NCI-H1930 (cell line): ENCODE measurements at regions not wholly inside any gene's neighbourhood (a gene's known extent, or its start where the extent isn't known, plus 50 kb on each side); places are given as distances from the start of the nearest gene placed in this dataset.
"Not testable (repeated sequence)": the region's sequence is repeated elsewhere in the genome, so short reads cannot be mapped to it uniquely, and the experiment has no call there.

ENCODE experiments used
- DNase-seq, 2 experiments: peaks; one replicate each; lab custom pipeline; 2025; lab: John Stamatoyannopoulos, UW

- DNase-seq, result no peak
Observed at GRCh38 chrX:121649417-121649816, 602.0 kb downstream of the GLUD2 start.

DNA sequence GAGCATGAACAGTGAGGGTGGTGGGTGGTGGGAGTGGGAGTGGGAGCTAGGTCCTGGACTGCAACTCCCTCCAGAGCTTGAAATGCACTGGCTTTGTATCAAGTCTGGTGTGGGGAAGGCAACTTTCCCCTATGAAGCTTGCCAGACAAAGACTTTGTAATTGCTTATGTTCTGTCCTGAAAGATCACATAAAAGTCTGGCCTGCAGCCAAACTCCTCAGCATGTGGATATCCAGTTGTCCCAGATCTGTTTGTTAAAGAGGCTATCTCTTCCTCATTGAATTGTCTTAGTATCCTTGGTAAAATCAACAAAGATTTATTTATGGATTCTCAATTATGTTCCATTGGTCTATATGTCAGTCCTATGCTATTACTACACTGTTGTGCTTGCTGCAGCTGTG lies 607.9 kb downstream of the GLUD2 start:
- no peak for DNase-seq

DNA sequence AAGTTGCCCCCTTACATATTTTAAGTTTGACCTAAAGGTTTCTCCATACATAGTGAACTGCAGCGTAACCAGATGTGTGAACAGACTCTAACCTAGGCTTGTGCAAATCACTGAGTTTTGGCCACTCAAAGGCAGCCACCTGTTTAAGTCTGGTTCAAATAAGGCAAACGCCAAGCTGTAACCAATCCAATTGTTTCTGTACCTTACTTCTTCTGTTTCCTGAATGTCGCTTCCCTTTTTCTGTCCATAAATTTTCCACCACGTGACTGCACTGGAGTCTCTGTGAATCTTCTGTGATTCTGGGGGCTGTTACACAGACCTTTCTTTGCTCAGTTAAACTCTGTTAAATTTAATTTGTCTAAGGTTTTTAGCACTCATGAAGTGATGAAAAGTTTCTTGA lies 618.8 kb downstream of the GLUD2 start:
- no peak for DNase-seq

- no peak for DNase-seq
Observed at GRCh38 chrX:121671649-121672048, 624.2 kb downstream of the GLUD2 start.

GRCh38 chrX:121709236-121709635 lies 661.8 kb downstream of the GLUD2 start:
- not testable (repeated sequence) for DNase-seq

- DNase-seq, result no peak
Observed at GRCh38 chrX:121733514-121733913, 686.1 kb downstream of the GLUD2 start.

GRCh38 chrX:121746105-121746504 lies 698.7 kb downstream of the GLUD2 start:
- DNase-seq, result no peak

GRCh38 chrX:121753602-121754001 lies 706.2 kb downstream of the GLUD2 start:
- not testable (repeated sequence) for DNase-seq

DNA sequence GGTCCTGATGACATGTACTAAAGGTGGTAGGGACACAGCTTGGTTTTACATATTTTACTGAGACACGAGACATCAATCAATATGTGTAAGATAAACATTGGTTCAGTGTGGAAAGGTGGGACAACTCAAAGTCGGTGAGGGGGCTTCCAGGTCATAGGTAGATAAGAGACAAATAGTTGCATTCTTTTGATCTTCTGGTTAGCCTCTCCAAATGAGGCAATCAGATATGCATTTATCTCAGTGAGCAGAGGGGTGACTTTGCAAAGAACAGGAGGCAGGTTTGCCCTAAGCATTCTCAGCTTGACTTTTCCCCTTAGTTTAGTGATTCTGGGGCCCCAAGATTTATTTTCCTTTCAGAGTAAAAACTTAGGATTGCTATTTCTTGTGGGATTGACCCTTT lies 706.9 kb downstream of the GLUD2 start:
- DNase-seq, result no peak

DNA sequence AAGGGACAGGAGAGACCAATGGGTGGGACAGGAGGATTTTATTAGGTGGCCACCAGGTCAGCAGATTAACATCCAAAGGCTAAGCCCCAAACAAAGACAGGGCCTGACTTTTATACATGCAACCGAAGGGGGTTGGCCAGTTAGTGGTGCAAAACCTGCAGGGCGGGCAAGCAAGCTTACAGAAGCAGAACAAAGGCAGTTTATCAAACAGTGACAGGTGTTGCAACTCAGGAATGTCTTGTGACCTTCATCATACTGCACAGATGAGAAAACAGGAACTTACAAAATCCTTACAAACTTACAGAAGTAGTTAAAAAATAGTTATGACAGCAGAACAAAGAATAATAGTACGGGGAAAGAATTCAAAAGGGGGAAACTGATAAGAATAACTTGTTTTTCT lies 708.1 kb downstream of the GLUD2 start:
- no peak for DNase-seq

DNA sequence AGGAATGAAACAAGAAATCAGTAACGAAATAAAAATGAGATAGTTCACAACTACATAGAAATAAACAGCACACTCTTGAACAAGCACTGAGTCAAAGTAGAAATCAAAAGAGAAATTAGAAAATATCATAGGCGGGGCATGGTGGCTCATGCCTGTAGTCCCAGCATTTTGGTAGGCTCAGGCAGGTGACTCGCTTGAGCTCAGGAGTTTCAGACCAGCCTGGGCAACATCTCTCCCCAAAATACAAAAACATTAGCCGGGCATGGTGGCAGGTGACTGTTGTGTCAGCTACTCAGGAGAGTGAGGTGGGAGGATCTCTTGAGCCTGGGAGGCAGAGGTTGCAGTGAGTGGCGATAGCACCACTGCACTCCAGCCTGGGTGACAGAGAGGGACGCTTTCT lies 714.4 kb downstream of the GLUD2 start:
- DNase-seq, result no peak

DNA sequence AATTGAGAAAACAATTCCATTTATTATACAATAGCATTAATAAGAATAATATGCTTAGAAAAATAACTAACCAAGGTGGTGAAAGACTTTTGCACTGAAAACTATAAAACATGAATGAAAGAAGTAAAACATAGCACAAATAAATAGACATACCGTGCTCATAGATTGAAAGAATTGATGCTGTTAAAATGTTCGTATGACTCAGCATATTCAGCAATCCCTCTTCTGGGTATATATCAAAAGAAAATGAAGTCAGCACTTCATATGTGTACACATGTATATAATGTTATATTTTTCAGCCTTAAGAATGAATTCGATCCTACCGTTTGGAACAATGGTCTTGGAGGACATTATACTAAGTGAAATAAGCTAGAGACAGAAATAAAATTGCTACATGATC lies 716.3 kb downstream of the GLUD2 start:
- no peak for DNase-seq

DNA sequence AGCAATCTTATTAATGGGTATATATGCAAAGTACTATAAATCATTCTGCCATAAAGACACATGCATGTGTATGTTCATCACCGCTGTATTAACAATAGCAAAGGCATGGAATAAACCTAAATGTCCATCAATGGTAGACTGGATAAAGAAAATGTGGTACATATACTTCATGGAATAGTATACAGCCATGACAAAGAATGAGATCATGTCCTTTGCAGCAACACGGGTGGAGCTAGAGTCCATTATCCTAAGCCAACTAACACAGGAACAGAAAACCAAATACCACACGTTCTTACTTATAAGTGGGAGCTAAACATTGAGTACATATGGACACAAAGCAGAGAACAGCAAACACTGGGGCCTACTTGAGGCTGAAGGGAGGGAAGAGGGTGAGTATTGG lies 720.8 kb downstream of the GLUD2 start:
- not testable (repeated sequence) for DNase-seq

GRCh38 chrX:121781991-121782390 lies 734.6 kb downstream of the GLUD2 start:
- no peak for DNase-seq

DNA sequence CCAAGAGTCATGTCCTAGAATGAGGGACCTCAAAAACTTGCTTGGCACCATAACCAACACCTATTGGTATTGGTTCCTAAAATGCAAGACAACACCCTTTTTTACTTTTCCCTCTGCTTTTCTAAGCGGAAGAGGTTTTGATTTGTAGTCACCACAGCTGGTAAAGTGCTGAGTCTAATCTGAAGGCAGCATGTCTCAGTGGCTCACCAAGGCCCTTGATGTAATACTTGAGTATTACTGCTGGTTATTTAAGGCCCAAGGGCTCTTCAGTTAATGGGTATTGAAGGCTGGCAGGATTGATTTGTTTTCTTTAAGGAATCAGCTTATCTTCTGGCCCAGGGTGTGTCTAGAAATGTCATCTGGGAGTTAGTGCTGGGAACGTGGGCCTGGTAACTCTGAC lies 735.1 kb downstream of the GLUD2 start:
- no peak for DNase-seq

- no peak for DNase-seq
Observed at GRCh38 chrX:121782976-121783375, 735.6 kb downstream of the GLUD2 start.

- DNase-seq, result no peak
Observed at GRCh38 chrX:121802881-121803412, 755.5 kb downstream of the GLUD2 start.

DNA sequence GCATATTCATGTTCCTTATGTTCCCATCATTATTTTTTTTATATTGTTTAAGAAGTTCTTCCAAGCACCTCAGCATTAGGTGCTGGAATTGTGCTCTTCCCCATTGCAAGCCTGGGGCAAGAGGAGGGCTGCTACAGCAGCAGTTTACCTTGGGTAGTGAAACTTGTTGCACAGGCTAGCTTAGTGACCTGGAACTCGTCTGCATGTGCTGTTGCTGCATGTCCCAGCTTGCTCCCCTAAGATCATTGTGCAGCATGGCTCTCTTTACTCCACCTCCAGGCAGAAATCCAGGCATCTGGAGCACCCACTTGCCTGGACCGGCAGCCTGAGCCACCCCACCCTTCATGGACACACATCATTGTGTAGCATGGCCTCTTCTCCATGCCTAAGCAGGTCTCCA lies 776.0 kb downstream of the GLUD2 start:
- no peak for DNase-seq

DNA sequence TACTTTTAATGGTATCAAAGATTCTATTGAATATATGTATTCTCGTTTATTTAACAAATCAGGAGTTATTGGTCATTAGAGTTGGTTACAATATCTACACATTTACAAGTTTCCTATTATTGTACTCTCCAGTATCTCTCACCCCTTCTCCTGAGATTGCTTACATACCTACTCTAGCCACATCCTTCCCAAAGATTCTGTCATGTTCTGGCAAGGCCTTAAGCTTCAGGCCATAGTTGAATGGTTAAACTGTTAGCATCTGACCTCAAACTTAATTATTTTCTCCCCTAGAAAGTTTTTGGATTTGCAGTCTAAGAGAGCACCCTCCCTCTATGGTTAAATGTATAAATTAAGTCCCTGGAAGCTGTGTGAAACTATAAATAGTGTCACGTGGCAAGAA lies 784.2 kb downstream of the GLUD2 start:
- no peak for DNase-seq

DNA sequence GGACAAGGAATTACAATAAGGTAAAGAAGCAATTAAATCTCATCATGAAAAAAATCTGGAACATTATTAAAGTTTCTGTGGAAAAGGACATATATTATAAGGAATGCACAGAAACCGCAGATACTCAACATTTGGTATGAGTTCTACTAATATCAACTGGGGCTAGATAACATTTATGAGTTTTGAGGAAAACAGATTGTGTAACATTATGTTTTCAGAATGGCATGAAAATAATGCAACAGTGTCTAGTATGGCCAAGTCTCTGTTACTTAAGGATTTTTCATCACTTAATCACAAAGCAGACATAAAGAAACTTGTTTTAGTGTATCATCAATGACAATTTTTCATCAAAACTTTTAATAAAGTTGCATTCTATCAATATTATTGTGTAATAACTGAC lies 785.0 kb downstream of the GLUD2 start:
- no peak for DNase-seq

- no peak for DNase-seq
Observed at GRCh38 chrX:121836000-121836399, 788.6 kb downstream of the GLUD2 start.

GRCh38 chrX:121851033-121851432 lies 803.6 kb downstream of the GLUD2 start:
- DNase-seq, result no peak

DNA sequence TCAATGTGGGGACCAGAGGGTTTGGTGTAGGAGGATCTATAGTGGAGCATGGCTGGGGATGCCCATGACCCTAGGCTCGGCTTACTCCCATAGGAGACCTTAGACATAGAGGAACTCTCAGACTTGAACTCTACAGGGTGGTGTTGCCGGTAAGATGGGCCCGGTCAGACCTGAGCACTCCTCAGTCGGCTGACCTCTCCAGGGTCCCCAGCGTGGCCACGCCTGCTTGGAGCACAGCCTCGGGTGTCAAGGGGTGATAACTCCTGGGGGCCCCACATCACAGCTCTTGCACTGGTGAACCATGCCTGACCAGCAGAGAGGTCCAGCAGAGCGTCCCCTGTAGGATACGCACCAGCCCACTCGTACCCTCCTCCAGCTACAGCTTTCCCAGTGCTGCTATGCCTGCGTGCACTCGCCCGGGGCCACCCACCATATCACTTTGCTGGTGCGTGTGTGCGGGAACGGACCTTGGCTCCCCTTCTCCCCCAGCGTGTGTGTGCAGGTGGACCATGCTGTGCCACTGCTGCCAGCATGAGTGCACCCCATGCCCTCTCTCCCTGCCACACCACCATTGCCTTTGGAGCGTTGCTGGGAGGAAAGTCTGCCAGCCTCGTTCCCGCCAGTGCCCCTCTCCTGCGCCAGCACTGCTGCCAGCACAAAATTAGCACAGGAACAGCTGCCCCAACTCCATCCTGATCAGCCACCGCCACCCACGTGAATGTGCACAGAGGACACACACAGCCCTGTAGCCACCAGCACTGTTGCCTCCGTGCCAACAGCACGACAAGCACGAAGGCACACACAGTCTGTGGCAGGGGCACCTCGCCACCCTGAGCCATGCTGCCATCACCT lies 806.6 kb downstream of the GLUD2 start:
- DNase-seq, result no peak

GRCh38 chrX:121854614-121854911 lies 807.2 kb downstream of the GLUD2 start:
- DNase-seq, result no peak
